Vagina (tissue), 2 donors: ENCODE measurements at regions not wholly inside any gene's neighbourhood (a gene's known extent, or its start where the extent isn't known, plus 50 kb on each side); places are given as distances from the start of the nearest gene placed in this dataset.

ENCODE experiments used
- CTCF ChIP-seq, 3 experiments: fragments of 450-650 bp in 2 of 3; fragments of 200-600 bp in 1 of 3; sonication (generic) in 1 of 3; IDR thresholded peaks; one replicate each; pipeline ENCODE4 v1.5.1; 2017 to 2019; ENCODE audit warnings: antibody characterized with exemption in 3 of 3, mild to moderate bottlenecking in 2 of 3, moderate library complexity in 2 of 3
- POLR2AphosphoS5 ChIP-seq, 2 donors: sonication (generic); formaldehyde crosslinking; IDR thresholded peaks; one replicate each; pipeline ENCODE4 v1.9.0; 2017; ENCODE audit warnings: antibody characterized with exemption in 2 of 2, mild to moderate bottlenecking in 2 of 2, low read depth in 1 of 2; ENCODE audit not compliant: insufficient read depth in 1 of 2

- TF ChIP-seq CTCF (IDR thresholded peaks at IDR 0.05) (no peak), POLR2AphosphoS5 (IDR thresholded peaks at IDR 0.05; ENCODE audit: insufficient read depth in 1 of 2, low read depth in 1 of 2) (no peak)
Measured at GRCh38 chr2:180678625-180678972, 301.8 kb upstream of the UBE2E3 start.
